ENCODE measurements at regions not wholly inside any gene's neighbourhood (a gene's known extent, or its start where the extent isn't known, plus 50 kb on each side); places are given as distances from the start of the nearest gene placed in this dataset.

- peak; percentile 7 for DNase-seq
Observed at GRCh38 chr12:25828188-25828587, 130.3 kb upstream of the RASSF8 start.

- DNase-seq: no peak
Observed at GRCh38 chr12:25829192-25829591, 129.3 kb upstream of the RASSF8 start.

- DNase-seq: no peak
Observed at GRCh38 chr12:25830456-25830855, 128.0 kb upstream of the RASSF8 start.

GRCh38 chr12:25833657-25834056 lies 124.8 kb upstream of the RASSF8 start:
- DNase-seq: no peak

- DNase-seq: no peak
Observed at GRCh38 chr12:25835385-25835784, 123.1 kb upstream of the RASSF8 start.

- no peak for DNase-seq
Observed at GRCh38 chr12:25838007-25838406, 120.5 kb upstream of the RASSF8 start.

- no peak for DNase-seq
Observed at GRCh38 chr12:25839470-25839869, 119.0 kb upstream of the RASSF8 start.

GRCh38 chr12:25840678-25841465 lies 117.6 kb upstream of the RASSF8 start:
- no peak for DNase-seq

GRCh38 chr12:25842254-25842653 lies 116.2 kb upstream of the RASSF8 start:
- DNase-seq: no peak

- no peak for DNase-seq
Observed at GRCh38 chr12:25843976-25844375, 114.5 kb upstream of the RASSF8 start.

GRCh38 chr12:25845415-25845814 lies 113.1 kb upstream of the RASSF8 start:
- DNase-seq: no peak

- DNase-seq: no peak
Observed at GRCh38 chr12:25852792-25853191, 105.7 kb upstream of the RASSF8 start.

- no peak for DNase-seq
Observed at GRCh38 chr12:25853316-25854095, 105.0 kb upstream of the RASSF8 start.

GRCh38 chr12:25854991-25855390 lies 103.5 kb upstream of the RASSF8 start:
- DNase-seq: no peak

GRCh38 chr12:25855716-25856115 lies 102.8 kb upstream of the RASSF8 start:
- no peak for DNase-seq

- DNase-seq: no peak
Observed at GRCh38 chr12:25859976-25860375, 98.5 kb upstream of the RASSF8 start.

- no peak for DNase-seq
Observed at GRCh38 chr12:25861226-25861625, 97.3 kb upstream of the RASSF8 start.

- DNase-seq: no peak
Observed at GRCh38 chr12:25864306-25865276, 93.9 kb upstream of the RASSF8 start.

GRCh38 chr12:25866586-25867378 lies 91.7 kb upstream of the RASSF8 start:
- DNase-seq: no peak

GRCh38 chr12:25868193-25868592 lies 90.3 kb upstream of the RASSF8 start:
- no peak for DNase-seq

GRCh38 chr12:25872137-25872536 lies 86.3 kb upstream of the RASSF8 start:
- no peak for DNase-seq

GRCh38 chr12:25875661-25876060 lies 82.8 kb upstream of the RASSF8 start:
- DNase-seq: no peak
